Prostate gland (tissue), 2 donors: ENCODE measurements at regions not wholly inside any gene's neighbourhood (a gene's known extent, or its start where the extent isn't known, plus 50 kb on each side); places are given as distances from the start of the nearest gene placed in this dataset.

Experiments used
- DNase-seq: peaks from one replicate; pipeline ENCODE4 v3.0.0-alpha.2; 2019; ENCODE audit warnings: low spot score
- H3K27ac ChIP-seq, 2 donors: fragments of 200-600 bp; sonication (generic); 2 replicates each; pipeline ENCODE4 v1.5.1; 2017 to 2019
- H3K27me3 ChIP-seq: fragments of 200-600 bp; sonication (generic); replicated peaks from 2 replicates; pipeline ENCODE4 v1.5.1; 2019; ENCODE audit not compliant: insufficient read depth
- H3K36me3 ChIP-seq, 2 donors: fragments of 200-600 bp; sonication (generic); 1 replicate in 1 of 2; 2 replicates in 1 of 2; pipeline versions ENCODE4 v1.5.1 to v1.8.1; 2017 to 2019
- H3K4me1 ChIP-seq: fragments of 200-600 bp; sonication (generic); replicated peaks from 2 replicates; pipeline ENCODE4 v1.5.1; 2019
- H3K4me3 ChIP-seq, 2 donors: fragments of 200-600 bp; sonication (generic); 2 replicates each; pipeline ENCODE4 v1.5.1; 2017 to 2019
- H3K9me3 ChIP-seq: fragments of 200-600 bp; sonication (generic); 2 replicates; pipeline ENCODE4 v1.5.1; 2017
- CTCF ChIP-seq, 4 experiments: fragments of 200-600 bp in 2 of 4; fragments of 450-650 bp in 2 of 4; sonication (generic) in 2 of 4; IDR thresholded peaks; 1 replicate in 3 of 4; 2 replicates in 1 of 4; pipeline ENCODE4 v1.5.1; 2016 to 2019; ENCODE audit warnings: antibody characterized with exemption in 4 of 4, mild to moderate bottlenecking in 2 of 4, moderate library complexity in 2 of 4
- POLR2A ChIP-seq: fragments of 450-650 bp; IDR thresholded peaks from one replicate; pipeline ENCODE4 v1.6.1; 2016; ENCODE audit warnings: antibody characterized with exemption, mild to moderate bottlenecking
- POLR2AphosphoS5 ChIP-seq: sonication (generic); formaldehyde crosslinking; IDR thresholded peaks from one replicate; pipeline ENCODE4 v1.6.1; 2017; ENCODE audit warnings: antibody characterized with exemption
- WGBS: methylation state at CpG from one replicate; pipeline ENCODE4 v1.1.5; 2018; 5-methylcytosine and 5-hydroxymethylcytosine counted together
- intact Hi-C: fragments of 100-400 bp; cut with DNase I; formaldehyde crosslinking; loops from one replicate; pipeline ENCODE4 v1.14.2; 2022

- Histone ChIP-seq H3K9me3 (no peaks in the 10 kb centered on the region), H3K4me1 (no peaks in the 10 kb centered on the region), H3K27ac (no peak overlapping the region), H3K4me3 (no peak overlapping the region), H3K36me3 (no peaks in the 10 kb centered on the region), H3K27me3 (no peaks in the 10 kb centered on the region)
- intact Hi-C loops, result no loop called here
- WGBS, result 49% methylated on average over 15 of the region's 15 CpGs
- peak; percentile 75 for DNase-seq
- TF ChIP-seq POLR2AphosphoS5 (peak; percentile 25), CTCF (IDR thresholded peaks at IDR 0.05) (no peak), POLR2A (no peak)
These were observed 99.5 kb upstream of the BHLHE23 start for GRCh38 chr20:63106108-63106764.

GRCh38 chr20:63105211-63106107 lies 98.7 kb upstream of the BHLHE23 start:
- no peak for TF ChIP-seq CTCF (IDR thresholded peaks at IDR 0.05)
- TF ChIP-seq POLR2AphosphoS5, result no peak
- TF ChIP-seq POLR2A, result no peak
- 81% methylated on average over 32 of the region's 32 CpGs for WGBS
- intact Hi-C loops, result no loop called here
- Histone ChIP-seq H3K4me3 (no peak overlapping the region), H3K27me3 (peaks cover 3% of the 10 kb centered on the region), H3K27ac (no peak overlapping the region), H3K9me3 (no peaks in the 10 kb centered on the region), H3K36me3 (no peaks in the 10 kb centered on the region), H3K4me1 (no peaks in the 10 kb centered on the region)
- DNase-seq, result no peak

- Histone ChIP-seq H3K27ac (no peak overlapping the region), H3K4me3 (no peak overlapping the region), H3K27me3 (peaks cover 7% of the 10 kb centered on the region), H3K36me3 (no peaks in the 10 kb centered on the region), H3K4me1 (no peaks in the 10 kb centered on the region), H3K9me3 (no peaks in the 10 kb centered on the region)
- WGBS, result 79% methylated on average over 18 of the region's 19 CpGs
- DNase-seq, result no peak
- intact Hi-C loops, result no loop called here
- TF ChIP-seq CTCF (IDR thresholded peaks at IDR 0.05), result no peak
- no peak for TF ChIP-seq POLR2A
- TF ChIP-seq POLR2AphosphoS5, result no peak
These were observed 97.8 kb upstream of the BHLHE23 start for GRCh38 chr20:63104312-63105181.

GRCh38 chr20:63103402-63104311 lies 96.9 kb upstream of the BHLHE23 start:
- no peaks in the 10 kb centered on the region for H3K9me3 ChIP-seq
- H3K36me3 ChIP-seq, result no peaks in the 10 kb centered on the region
- H3K27me3 ChIP-seq, result peaks cover 13% of the 10 kb centered on the region
- 69% methylated on average over 20 of the region's 21 CpGs for WGBS
- no peak overlapping the region for H3K4me3 ChIP-seq
- TF ChIP-seq POLR2A (no peak), CTCF (IDR thresholded peaks at IDR 0.05) (no peak), POLR2AphosphoS5 (no peak)
- DNase-seq, result no peak
- intact Hi-C loops, result no loop called here
- H3K27ac ChIP-seq, result no peak overlapping the region
- no peaks in the 10 kb centered on the region for H3K4me1 ChIP-seq
